ENCODE measurements at regions not wholly inside any gene's neighbourhood (a gene's known extent, or its start where the extent isn't known, plus 50 kb on each side); places are given as distances from the start of the nearest gene placed in this dataset.

DNA sequence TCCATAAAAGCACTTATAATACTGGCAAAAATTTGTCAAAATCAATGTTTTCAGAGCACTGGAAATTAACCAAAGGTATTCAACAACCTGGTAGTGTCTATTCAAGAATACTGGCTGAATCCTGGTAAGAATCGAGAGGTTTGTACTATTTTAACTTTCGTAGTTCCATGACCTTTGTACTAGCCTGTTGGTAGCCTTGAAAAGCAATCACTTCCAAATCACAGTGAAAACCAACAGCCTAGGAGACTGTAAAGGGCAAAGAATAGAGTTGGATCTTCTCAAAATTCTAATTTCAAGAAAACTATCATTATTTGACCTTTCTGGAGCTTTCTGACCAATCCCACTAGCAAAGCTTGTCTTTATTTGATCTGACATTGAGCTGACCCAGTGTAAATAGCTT is 64.8 kb upstream of the CCDC178 start:
- TF ChIP-seq, protein P1, sequence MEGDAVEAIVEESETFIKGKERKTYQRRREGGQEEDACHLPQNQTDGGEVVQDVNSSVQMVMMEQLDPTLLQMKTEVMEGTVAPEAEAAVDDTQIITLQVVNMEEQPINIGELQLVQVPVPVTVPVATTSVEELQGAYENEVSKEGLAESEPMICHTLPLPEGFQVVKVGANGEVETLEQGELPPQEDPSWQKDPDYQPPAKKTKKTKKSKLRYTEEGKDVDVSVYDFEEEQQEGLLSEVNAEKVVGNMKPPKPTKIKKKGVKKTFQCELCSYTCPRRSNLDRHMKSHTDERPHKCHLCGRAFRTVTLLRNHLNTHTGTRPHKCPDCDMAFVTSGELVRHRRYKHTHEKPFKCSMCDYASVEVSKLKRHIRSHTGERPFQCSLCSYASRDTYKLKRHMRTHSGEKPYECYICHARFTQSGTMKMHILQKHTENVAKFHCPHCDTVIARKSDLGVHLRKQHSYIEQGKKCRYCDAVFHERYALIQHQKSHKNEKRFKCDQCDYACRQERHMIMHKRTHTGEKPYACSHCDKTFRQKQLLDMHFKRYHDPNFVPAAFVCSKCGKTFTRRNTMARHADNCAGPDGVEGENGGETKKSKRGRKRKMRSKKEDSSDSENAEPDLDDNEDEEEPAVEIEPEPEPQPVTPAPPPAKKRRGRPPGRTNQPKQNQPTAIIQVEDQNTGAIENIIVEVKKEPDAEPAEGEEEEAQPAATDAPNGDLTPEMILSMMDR (IDR thresholded peaks at IDR 0.05), result no peak
- no peak for TF ChIP-seq POLR2A (IDR thresholded peaks at IDR 0.05)
- H3K4me1 ChIP-seq, result no peaks in the 10 kb centered on the region
- intact Hi-C loops (cut with DNase I), result no loop called here
- no peak overlapping the region for H3K4me3 ChIP-seq
- DNase-seq, result no peak
- no peaks in the 10 kb centered on the region for H3K36me3 ChIP-seq
- no peaks in the 10 kb centered on the region for H3K27me3 ChIP-seq
- no peaks in the 10 kb centered on the region for H3K9me3 ChIP-seq
- no peak for ATAC-seq
- H3K27ac ChIP-seq, result no peak overlapping the region
- WGBS, 4 donors, result 85 to 89% (median 87%) methylated on average over 2 of the region's 2 CpGs

- TF ChIP-seq POLR2A (IDR thresholded peaks at IDR 0.05), result no peak
- TF ChIP-seq, protein P1 (IDR thresholded peaks at IDR 0.05), result peak in 6 of 12 donors; percentile 7 to 44 (median 24)
- DNase-seq (no peak), ATAC-seq (peak in 2 of 4 donors; percentile 34 to 36)
- intact Hi-C loops (cut with DNase I), result loop anchor here in 4 of 10 donors (5.0 to 10.0 kb wide), 4 partner anchors 50 to 263 kb away; partner anchors contain the start of gene CCDC178 (in 1 of the 4)
- no peaks in the 10 kb centered on the region for H3K4me1 ChIP-seq
- 55 to 80% (median 65%) methylated on average over 1 of the region's 1 CpG for WGBS, 4 donors
- no peak overlapping the region for H3K4me3 ChIP-seq
- no peaks in the 10 kb centered on the region for H3K27me3 ChIP-seq
- H3K36me3 ChIP-seq, result no peaks in the 10 kb centered on the region
- H3K9me3 ChIP-seq, result no peaks in the 10 kb centered on the region
- no peak overlapping the region for H3K27ac ChIP-seq
Measured at GRCh38 chr18:33495278-33495677, 54.8 kb upstream of the CCDC178 start.

Data from heart left ventricle (tissue), 16 donors.